H1 (cell line): ENCODE measurements at regions not wholly inside any gene's neighbourhood (a gene's known extent, or its start where the extent isn't known, plus 50 kb on each side); places are given as distances from the start of the nearest gene placed in this dataset.

Source experiments
- CTCF ChIA-PET: fragments of 300-600 bp; sonication (Branson Sonifier 250); formaldehyde crosslinking; loops from one replicate; lab custom pipeline; 2021; ENCODE audit not compliant: partially characterized antibody; lab: Charles Lee
- POLR2A ChIA-PET: fragments of 300-600 bp; sonication (Branson Sonifier 250); formaldehyde crosslinking; loops from one replicate; lab custom pipeline; 2021; ENCODE audit warnings: inconsistent platforms; ENCODE audit not compliant: partially characterized antibody; lab: Charles Lee
- DNase-seq, 2 experiments: peaks; one replicate each; pipeline versions ENCODE4 v3.0.0 to v3.0.0-alpha.2; 2010 to 2022; ENCODE audit warnings: low spot score in 2 of 2, low read depth in 1 of 2, mixed read lengths in 1 of 2
- FAIRE-seq: peaks from 2 replicates; lab custom pipeline; 2011; peaks lifted over from hg19 to GRCh38; lab: Jason Lieb, UNC
- H2AFZ ChIP-seq: 2 replicates; pipeline ENCODE4 v1.8.1; 2012; ENCODE audit warnings: low read length, inconsistent platforms
- H2AK5ac ChIP-seq: 2 replicates; pipeline ENCODE4 v1.6.1; 2013; ENCODE audit warnings: low read depth, low read length
- H2BK120ac ChIP-seq: replicated peaks from 2 replicates; pipeline ENCODE3; 2013; ENCODE audit warnings: low read depth, low read length, inconsistent platforms
- H2BK12ac ChIP-seq: 2 replicates; pipeline ENCODE4 v1.6.1; 2013; ENCODE audit warnings: low read depth, low read length
- H2BK15ac ChIP-seq: 2 replicates; pipeline ENCODE4 v1.6.1; 2013; ENCODE audit warnings: low read length
- H2BK20ac ChIP-seq: 2 replicates; pipeline ENCODE4 v1.6.1; 2013; ENCODE audit warnings: low read length
- H2BK5ac ChIP-seq: 2 replicates; pipeline ENCODE4 v1.6.1; 2013; ENCODE audit warnings: low read depth, low read length
- H3K14ac ChIP-seq: 2 replicates; pipeline ENCODE4 v1.6.1; 2013; ENCODE audit warnings: inconsistent platforms; ENCODE audit not compliant: insufficient read length
- H3K18ac ChIP-seq: 2 replicates; pipeline ENCODE4 v1.6.1; 2013; ENCODE audit warnings: low read length; ENCODE audit errors: extremely low read depth
- H3K23ac ChIP-seq: 2 replicates; pipeline ENCODE4 v1.6.1; 2013; ENCODE audit warnings: inconsistent platforms; ENCODE audit not compliant: insufficient read length
- H3K23me2 ChIP-seq: 2 replicates; pipeline ENCODE4 v1.6.1; 2013; ENCODE audit warnings: low read depth, low read length
- H3K27ac ChIP-seq: 2 replicates; pipeline ENCODE4 v1.6.1; 2011; ENCODE audit warnings: low read depth, low read length, inconsistent platforms
- H3K27me3 ChIP-seq, 4 experiments: replicated peaks in 1 of 4; 1 replicate in 1 of 4; 2 replicates in 3 of 4; pipeline versions ENCODE4 v1.6.1 to v1.8.1; 2011 to 2013; ENCODE audit warnings: low read length in 3 of 4, mild to moderate bottlenecking in 3 of 4, inconsistent platforms in 2 of 4, mixed read lengths in 2 of 4, moderate library complexity in 1 of 4; ENCODE audit not compliant: control insufficient read depth in 3 of 4, insufficient read depth in 3 of 4; ENCODE audit errors: extremely low read depth in 1 of 4
- H3K36me3 ChIP-seq, 4 experiments: 2 replicates each; pipeline versions ENCODE4 v1.6.1 to v1.8.1; 2011 to 2013; ENCODE audit warnings: mild to moderate bottlenecking in 4 of 4, low read length in 3 of 4, moderate library complexity in 2 of 4, control low read depth in 1 of 4, inconsistent platforms in 1 of 4; ENCODE audit not compliant: insufficient read depth in 4 of 4, control insufficient read depth in 2 of 4
- H3K4ac ChIP-seq: replicated peaks from 2 replicates; pipeline ENCODE3; 2013; ENCODE audit warnings: low read length, low read depth, mixed read lengths, inconsistent platforms; ENCODE audit not compliant: insufficient read length
- H3K4me1 ChIP-seq, 4 experiments: replicated peaks in 1 of 4; 1 replicate in 1 of 4; 2 replicates in 3 of 4; pipeline versions ENCODE4 v1.6.1 to v1.8.1; 2011 to 2013; ENCODE audit warnings: low read length in 3 of 4, inconsistent platforms in 2 of 4, mixed read lengths in 1 of 4; ENCODE audit not compliant: insufficient read depth in 4 of 4, control insufficient read depth in 3 of 4
- H3K4me2 ChIP-seq, 2 experiments: 2 replicates each; pipeline versions ENCODE4 v1.6.1 to v1.8.1; 2011 to 2013; ENCODE audit warnings: low read depth in 2 of 2, low read length in 2 of 2, control low read depth in 1 of 2, inconsistent platforms in 1 of 2, mild to moderate bottlenecking in 1 of 2; ENCODE audit not compliant: insufficient read depth in 1 of 2
- H3K4me3 ChIP-seq, 4 experiments: fragments of 200-600, 300-600 bp in 1 of 4; sonication (generic), shearing (Covaris generic), sonication (Bioruptor Twin) in 1 of 4; 2 replicates each; pipeline versions ENCODE4 v1.5.1 to v1.8.1; 2011 to 2016; ENCODE audit warnings: low read length in 4 of 4, low read depth in 3 of 4, control low read depth in 2 of 4, inconsistent platforms in 2 of 4, mild to moderate bottlenecking in 2 of 4, mixed read lengths in 1 of 4, moderate library complexity in 1 of 4; ENCODE audit not compliant: insufficient read depth in 2 of 4; ENCODE audit errors: extremely low read depth in 1 of 4
- H3K56ac ChIP-seq: replicated peaks from 2 replicates; pipeline ENCODE3; 2013; ENCODE audit warnings: low read depth, mild to moderate bottlenecking, mixed read lengths, low read length, inconsistent platforms; ENCODE audit not compliant: insufficient read length
- H3K79me1 ChIP-seq: 2 replicates; pipeline ENCODE4 v1.6.1; 2013; ENCODE audit warnings: low read depth, low read length, control low read depth
- H3K79me2 ChIP-seq, 2 experiments: 2 replicates each; pipeline versions ENCODE4 v1.6.1 to v1.8.1; 2012 to 2013; ENCODE audit warnings: low read length in 2 of 2, mild to moderate bottlenecking in 2 of 2, inconsistent platforms in 1 of 2; ENCODE audit not compliant: insufficient read depth in 2 of 2, control insufficient read depth in 1 of 2
- H3K9ac ChIP-seq, 4 experiments: replicated peaks in 1 of 4; 1 replicate in 1 of 4; 2 replicates in 3 of 4; pipeline versions ENCODE4 v1.6.1 to v1.8.1; 2011 to 2013; ENCODE audit warnings: low read depth in 3 of 4, low read length in 3 of 4, control low read depth in 2 of 4, mild to moderate bottlenecking in 2 of 4, moderate library complexity in 2 of 4, inconsistent platforms in 1 of 4; ENCODE audit errors: extremely low read depth in 1 of 4
- H3K9me3 ChIP-seq, 2 experiments: 2 replicates each; pipeline versions ENCODE4 v1.6.1 to v1.8.1; 2012 to 2013; ENCODE audit warnings: mild to moderate bottlenecking in 2 of 2, moderate library complexity in 2 of 2, control low read depth in 1 of 2, inconsistent platforms in 1 of 2, low read depth in 1 of 2, low read length in 1 of 2, mixed read lengths in 1 of 2; ENCODE audit not compliant: insufficient read depth in 2 of 2
- H4K20me1 ChIP-seq, 2 experiments: replicated peaks in 1 of 2; 2 replicates each; pipeline versions ENCODE3 to v1.8.1; 2011 to 2013; ENCODE audit warnings: inconsistent platforms in 2 of 2, low read length in 2 of 2, mild to moderate bottlenecking in 1 of 2; ENCODE audit not compliant: insufficient read depth in 2 of 2, control insufficient read depth in 1 of 2
- H4K5ac ChIP-seq: 2 replicates; pipeline ENCODE4 v1.6.1; 2013; ENCODE audit warnings: low read length, low read depth, mixed read lengths, inconsistent platforms; ENCODE audit not compliant: insufficient read length
- H4K8ac ChIP-seq: 2 replicates; pipeline ENCODE4 v1.8.0; 2013; ENCODE audit warnings: mild to moderate bottlenecking, moderate library complexity, low read length, inconsistent platforms; ENCODE audit not compliant: insufficient read depth; ENCODE audit errors: extremely low read depth
- H4K91ac ChIP-seq: replicated peaks from 2 replicates; pipeline ENCODE3; 2013; ENCODE audit warnings: low read length, mixed read lengths, inconsistent platforms; ENCODE audit not compliant: insufficient read length
- BCL11A ChIP-seq, 2 experiments: IDR thresholded peaks; one replicate each; pipeline ENCODE4 v1.6.1; 2011; ENCODE audit warnings: low read depth in 2 of 2, low read length in 2 of 2, mild to moderate bottlenecking in 2 of 2
- CBX8 ChIP-seq: fragments of 300-800, 300-1000 bp; sonication (generic); IDR thresholded peaks from 2 replicates; pipeline ENCODE4 v1.7.1; 2016; ENCODE audit warnings: low read depth, low read length, borderline replicate concordance
- KDM4A ChIP-seq: IDR thresholded peaks from one replicate; pipeline ENCODE4 v1.7.1; 2012; ENCODE audit warnings: low read depth, mild to moderate bottlenecking, moderate library complexity, low read length, inconsistent platforms; ENCODE audit not compliant: severe bottlenecking
- NRF1 ChIP-seq: IDR thresholded peaks from 2 replicates; pipeline ENCODE4 v1.6.1; 2011; ENCODE audit warnings: mild to moderate bottlenecking, low read depth, low read length, improper control_type of control experiment
- RBBP5 ChIP-seq: IDR thresholded peaks from 2 replicates; pipeline ENCODE4 v1.7.1; 2012; ENCODE audit warnings: low read depth, mild to moderate bottlenecking, inconsistent platforms, low read length, moderate library complexity, borderline replicate concordance
- TAF1 ChIP-seq: IDR thresholded peaks from 2 replicates; pipeline ENCODE4 v1.6.1; 2011; ENCODE audit warnings: mild to moderate bottlenecking, low read depth, low read length
- USF2 ChIP-seq: IDR thresholded peaks from 2 replicates; pipeline ENCODE4 v1.6.1; 2011; ENCODE audit warnings: low read length, improper control_type of control experiment
- YY1 ChIP-seq: IDR thresholded peaks from 2 replicates; pipeline ENCODE4 v1.6.1; 2011; ENCODE audit warnings: low read depth, mild to moderate bottlenecking, low read length
- WGBS, 2 experiments: shearing (Covaris generic) in 1 of 2; methylation state at CpG; one replicate each; pipeline versions ENCODE4 v1.1.6 to v1.1.7; 2013 to 2015; ENCODE audit warnings: low lambda C conversion rate in 2 of 2, mixed read lengths in 2 of 2, inconsistent platforms in 1 of 2, low coverage in 1 of 2, missing lambda C conversion rate in 1 of 2; ENCODE audit not compliant: insufficient replicate concordance in 2 of 2, insufficient coverage in 1 of 2, insufficient read length in 1 of 2; ENCODE audit errors: extremely low coverage in 1 of 2, missing lambda C conversion rate in 1 of 2; 5-methylcytosine and 5-hydroxymethylcytosine counted together

GRCh38 chr18:73212442-73212841 lies 344.7 kb upstream of the NETO1 start:
- no peak overlapping the region for H2BK5ac ChIP-seq
- no peaks in the 10 kb centered on the region for H3K36me3 ChIP-seq
- no peak overlapping the region for H2BK15ac ChIP-seq
- POLR2A ChIA-PET, result no interaction called here
- no peak overlapping the region for H3K4me2 ChIP-seq
- H2BK12ac ChIP-seq, result no peak overlapping the region
- H3K23ac ChIP-seq, result no peak overlapping the region
- no peak overlapping the region for H3K27ac ChIP-seq
- no peak overlapping the region for H2AFZ ChIP-seq
- H3K4ac ChIP-seq, result no peak overlapping the region
- no peaks in the 10 kb centered on the region for H3K27me3 ChIP-seq
- H3K9me3 ChIP-seq, result no peaks in the 10 kb centered on the region
- H4K91ac ChIP-seq, result no peak overlapping the region
- H3K56ac ChIP-seq, result no peak overlapping the region
- no peak overlapping the region for H4K8ac ChIP-seq
- TF ChIP-seq USF2 (no peak), KDM4A (no peak), BCL11A (IDR thresholded peaks at IDR 0.05; ENCODE audit: low read depth in 2 of 2, low read length in 2 of 2) (no peak), CBX8 (no peak), RBBP5 (no peak), YY1 (no peak), NRF1 (no peak), TAF1 (no peak)
- H3K79me2 ChIP-seq, result no peaks in the 10 kb centered on the region
- no peaks in the 10 kb centered on the region for H3K79me1 ChIP-seq
- no peaks in the 10 kb centered on the region for H3K4me1 ChIP-seq
- no peak overlapping the region for H2BK120ac ChIP-seq
- no peak overlapping the region for H2BK20ac ChIP-seq
- 93% methylated on average over 4 of the region's 4 CpGs; no CpG with 5 or more reads in 1 of the 2 experiments for WGBS, 2 experiments
- H3K14ac ChIP-seq, result no peak overlapping the region
- no peaks in the 10 kb centered on the region for H4K20me1 ChIP-seq
- CTCF ChIA-PET, result no interaction called here
- H3K9ac ChIP-seq, result no peak overlapping the region
- H3K18ac ChIP-seq, result no peak overlapping the region
- no peak overlapping the region for H3K4me3 ChIP-seq
- FAIRE-seq (no peak), DNase-seq (no peak)
- H2AK5ac ChIP-seq, result no peak overlapping the region
- no peak overlapping the region for H4K5ac ChIP-seq
- H3K23me2 ChIP-seq, result no peaks in the 10 kb centered on the region
